Astrocyte (in vitro differentiated cells and primary cell): ENCODE measurements at regions not wholly inside any gene's neighbourhood (a gene's known extent, or its start where the extent isn't known, plus 50 kb on each side); places are given as distances from the start of the nearest gene placed in this dataset.

Experiments used
- DNase-seq: peaks from one replicate; pipeline ENCODE4 v3.0.0-alpha.2; 2010; ENCODE audit warnings: low read depth
- FAIRE-seq: peaks from 2 replicates; lab custom pipeline; 2011; peaks lifted over from hg19 to GRCh38; lab: Jason Lieb, UNC
- H2AFZ ChIP-seq: 2 replicates; pipeline ENCODE4 v1.6.0; 2012; ENCODE audit warnings: low read depth, low read length, inconsistent platforms
- H3K27ac ChIP-seq: 2 replicates; pipeline ENCODE4 v1.5.1; 2011; ENCODE audit warnings: low read depth, low read length, inconsistent platforms
- H3K27me3 ChIP-seq: 2 replicates; pipeline ENCODE4 v1.6.0; 2011; ENCODE audit warnings: low read length, inconsistent platforms; ENCODE audit not compliant: insufficient read depth
- H3K36me3 ChIP-seq: 2 replicates; pipeline ENCODE4 v1.5.1; 2011; ENCODE audit warnings: low read length, inconsistent platforms; ENCODE audit not compliant: insufficient read depth
- H3K4me1 ChIP-seq: 2 replicates; pipeline ENCODE4 v1.5.1; 2011; ENCODE audit warnings: low read length, inconsistent platforms; ENCODE audit not compliant: insufficient read depth
- H3K4me2 ChIP-seq: 2 replicates; pipeline ENCODE4 v1.6.0; 2012; ENCODE audit warnings: low read length, inconsistent platforms
- H3K4me3 ChIP-seq: 2 replicates; pipeline ENCODE4 v1.5.1; 2011; ENCODE audit warnings: low read depth, mild to moderate bottlenecking, low read length, inconsistent platforms; ENCODE audit not compliant: insufficient read depth
- H3K79me2 ChIP-seq: 2 replicates; pipeline ENCODE4 v1.6.0; 2012; ENCODE audit warnings: mild to moderate bottlenecking, low read length, inconsistent platforms; ENCODE audit not compliant: insufficient read depth
- H3K9ac ChIP-seq: 2 replicates; pipeline ENCODE4 v1.6.0; 2012; ENCODE audit warnings: mild to moderate bottlenecking, low read length, inconsistent platforms
- H3K9me3 ChIP-seq: 2 replicates; pipeline ENCODE4 v1.5.1; 2012; ENCODE audit warnings: low read depth, mild to moderate bottlenecking, low read length, inconsistent platforms; ENCODE audit not compliant: insufficient read depth
- H4K20me1 ChIP-seq: 2 replicates; pipeline ENCODE4 v1.6.0; 2012; ENCODE audit warnings: low read length, inconsistent platforms; ENCODE audit not compliant: insufficient read depth
- H3K27ac Mint-ChIP-seq: one replicate; pipeline ENCODE4 v1.8.0; 2021; ENCODE audit warnings: mild to moderate bottlenecking, mixed read lengths; ENCODE audit not compliant: unreplicated experiment
- H3K27me3 Mint-ChIP-seq: one replicate; pipeline ENCODE4 v1.8.0; 2021; ENCODE audit warnings: low read depth, mixed read lengths; ENCODE audit not compliant: unreplicated experiment
- H3K36me3 Mint-ChIP-seq: one replicate; pipeline ENCODE4 v1.8.0; 2021; ENCODE audit warnings: low read depth, mixed read lengths; ENCODE audit not compliant: unreplicated experiment
- H3K4me1 Mint-ChIP-seq: one replicate; pipeline ENCODE4 v1.8.0; 2021; ENCODE audit warnings: low read depth, mixed read lengths; ENCODE audit not compliant: unreplicated experiment
- H3K4me3 Mint-ChIP-seq: one replicate; pipeline ENCODE4 v1.8.0; 2021; ENCODE audit warnings: mild to moderate bottlenecking, moderate library complexity, mixed read lengths; ENCODE audit not compliant: unreplicated experiment
- H3K9me3 Mint-ChIP-seq: one replicate; pipeline ENCODE4 v1.8.0; 2021; ENCODE audit warnings: mild to moderate bottlenecking, mixed read lengths; ENCODE audit not compliant: unreplicated experiment
- EZH2 ChIP-seq: IDR thresholded peaks from 2 replicates; pipeline ENCODE4 v1.6.1; 2012; ENCODE audit warnings: mild to moderate bottlenecking, low read length, inconsistent platforms; ENCODE audit not compliant: insufficient read depth
- TF ChIP-seq, protein P1 (sequence below): IDR thresholded peaks from 2 replicates; pipeline ENCODE4 v1.5.1; 2011; ENCODE audit warnings: low read depth, mild to moderate bottlenecking, inconsistent platforms, low read length, moderate library complexity; ENCODE audit not compliant: insufficient read depth

DNA sequence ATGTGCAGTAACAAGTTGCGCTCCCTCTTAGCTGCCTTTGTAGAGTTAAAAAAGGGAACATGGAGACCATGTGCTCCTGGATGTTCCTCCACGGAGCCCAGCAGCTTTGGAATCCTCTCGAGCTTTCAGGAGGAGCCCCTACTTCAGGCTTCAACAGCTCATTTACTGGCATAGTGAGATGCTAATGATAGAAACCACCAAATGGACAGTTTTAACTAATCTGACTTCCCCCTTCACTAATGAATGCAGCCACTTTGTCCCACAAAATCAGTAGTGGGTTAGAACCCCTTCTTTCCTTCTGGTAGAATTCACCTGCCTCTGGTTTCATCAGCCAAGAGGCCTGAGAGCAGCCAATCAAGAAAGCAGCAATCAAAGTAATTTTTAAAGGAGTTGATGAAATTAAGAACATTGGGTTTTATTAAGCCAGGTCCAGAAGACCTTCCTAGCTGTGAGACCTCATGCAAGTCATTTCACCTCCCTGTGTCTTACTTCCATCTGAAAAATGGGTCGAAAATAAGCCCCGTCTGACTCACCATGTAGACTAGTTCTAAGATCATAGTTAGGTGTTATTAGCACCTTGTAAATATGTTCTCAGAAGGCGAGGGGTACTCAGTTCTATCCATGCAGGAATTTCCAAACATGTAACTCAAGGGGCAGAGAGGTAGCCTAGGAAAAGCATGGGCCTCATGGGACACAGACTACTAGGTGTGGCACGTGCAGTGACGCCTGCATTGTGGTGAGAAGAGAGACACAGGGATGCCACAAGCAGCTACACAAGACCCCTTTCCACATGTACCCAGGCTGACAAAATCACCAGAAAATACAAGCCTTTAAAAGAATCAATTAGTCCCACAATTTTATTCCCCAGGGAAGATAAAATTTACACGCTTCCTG is 179.7 kb upstream of the LPP start:
- Histone ChIP-seq H3K9ac (no peak overlapping the region), H3K4me2 (no peak overlapping the region), H3K4me3 (no peak overlapping the region), H3K9me3 (no peaks in the 10 kb centered on the region), H3K27ac (no peak overlapping the region), H4K20me1 (no peaks in the 10 kb centered on the region), H2AFZ (no peak overlapping the region), H3K79me2 (no peaks in the 10 kb centered on the region), H3K36me3 (no peaks in the 10 kb centered on the region), H3K27me3 (no peaks in the 10 kb centered on the region), H3K4me1 (peaks cover 6% of the 10 kb centered on the region)
- H3K4me1 Mint-ChIP-seq, result no peaks in the 10 kb centered on the region
- no peak overlapping the region for H3K4me3 Mint-ChIP-seq
- no peaks in the 10 kb centered on the region for H3K9me3 Mint-ChIP-seq
- TF ChIP-seq EZH2, result no peak
- TF ChIP-seq, protein P1, sequence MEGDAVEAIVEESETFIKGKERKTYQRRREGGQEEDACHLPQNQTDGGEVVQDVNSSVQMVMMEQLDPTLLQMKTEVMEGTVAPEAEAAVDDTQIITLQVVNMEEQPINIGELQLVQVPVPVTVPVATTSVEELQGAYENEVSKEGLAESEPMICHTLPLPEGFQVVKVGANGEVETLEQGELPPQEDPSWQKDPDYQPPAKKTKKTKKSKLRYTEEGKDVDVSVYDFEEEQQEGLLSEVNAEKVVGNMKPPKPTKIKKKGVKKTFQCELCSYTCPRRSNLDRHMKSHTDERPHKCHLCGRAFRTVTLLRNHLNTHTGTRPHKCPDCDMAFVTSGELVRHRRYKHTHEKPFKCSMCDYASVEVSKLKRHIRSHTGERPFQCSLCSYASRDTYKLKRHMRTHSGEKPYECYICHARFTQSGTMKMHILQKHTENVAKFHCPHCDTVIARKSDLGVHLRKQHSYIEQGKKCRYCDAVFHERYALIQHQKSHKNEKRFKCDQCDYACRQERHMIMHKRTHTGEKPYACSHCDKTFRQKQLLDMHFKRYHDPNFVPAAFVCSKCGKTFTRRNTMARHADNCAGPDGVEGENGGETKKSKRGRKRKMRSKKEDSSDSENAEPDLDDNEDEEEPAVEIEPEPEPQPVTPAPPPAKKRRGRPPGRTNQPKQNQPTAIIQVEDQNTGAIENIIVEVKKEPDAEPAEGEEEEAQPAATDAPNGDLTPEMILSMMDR, result no peak
- no peak overlapping the region for H3K27ac Mint-ChIP-seq
- DNase-seq (no peak), FAIRE-seq (no peak)
- H3K36me3 Mint-ChIP-seq, result peaks cover 2% of the 10 kb centered on the region
- H3K27me3 Mint-ChIP-seq, result no peaks in the 10 kb centered on the region

DNA sequence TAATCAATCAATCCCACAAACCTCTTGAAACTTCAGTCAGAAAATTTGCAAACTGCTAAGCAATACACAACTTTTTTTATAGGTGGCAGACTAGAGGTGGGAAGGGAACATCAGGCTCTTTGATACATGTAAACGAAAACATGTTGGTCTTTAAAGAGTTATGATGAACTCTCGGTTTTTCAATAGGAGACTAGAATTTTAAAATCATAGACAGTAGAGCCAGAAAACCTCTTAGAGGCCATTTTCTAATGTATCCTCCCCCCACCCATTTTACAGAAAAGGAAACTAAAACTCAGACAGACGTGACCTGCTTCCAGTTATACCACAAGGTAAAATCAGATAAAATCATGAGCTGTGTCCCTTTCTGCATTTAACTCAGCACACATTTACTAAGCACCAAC is 179.1 kb upstream of the LPP start:
- Histone ChIP-seq H3K27me3 (no peaks in the 10 kb centered on the region), H3K79me2 (no peaks in the 10 kb centered on the region), H2AFZ (no peak overlapping the region), H3K27ac (no peak overlapping the region), H3K4me3 (no peak overlapping the region), H3K9me3 (no peaks in the 10 kb centered on the region), H3K4me1 (peaks cover 6% of the 10 kb centered on the region), H3K36me3 (no peaks in the 10 kb centered on the region), H4K20me1 (no peaks in the 10 kb centered on the region), H3K9ac (no peak overlapping the region), H3K4me2 (no peak overlapping the region)
- Mint-ChIP-seq H3K4me3 (no peak overlapping the region), H3K4me1 (no peaks in the 10 kb centered on the region), H3K36me3 (peaks cover 2% of the 10 kb centered on the region), H3K27ac (no peak overlapping the region), H3K9me3 (no peaks in the 10 kb centered on the region), H3K27me3 (no peaks in the 10 kb centered on the region)
- no peak for TF ChIP-seq EZH2
- TF ChIP-seq, protein P1, result no peak
- DNase-seq (no peak), FAIRE-seq (no peak)
